SK-N-SH treated with all-trans-retinoic acid at 6 μM for 48 hours (cell line): ENCODE measurements at regions not wholly inside any gene's neighbourhood (a gene's known extent, or its start where the extent isn't known, plus 50 kb on each side); places are given as distances from the start of the nearest gene placed in this dataset.

Experiments used
- ATAC-seq: fragments of 200-7000 bp; cut with Tn5 transposase; 3 replicates; pipeline ENCODE4 v1.9.1; 2020; ENCODE audit warnings: mild to moderate bottlenecking, moderate library complexity
- ARNTL ChIP-seq: fragments of 450-650 bp; formaldehyde crosslinking; IDR thresholded peaks from 2 replicates; pipeline ENCODE4 v1.5.0; 2020; ENCODE audit warnings: low read depth, mild to moderate bottlenecking, moderate library complexity, borderline replicate concordance
- BACH2 ChIP-seq: fragments of 250-450 bp; sonication (Bioruptor Pico); IDR thresholded peaks from 2 replicates; pipeline ENCODE4 v1.9.0; 2021; ENCODE audit warnings: mild to moderate bottlenecking, borderline replicate concordance
- CREB5 ChIP-seq: fragments of 250-450 bp; sonication (Bioruptor Pico); IDR thresholded peaks from 2 replicates; pipeline ENCODE4 v1.5.1; 2020; ENCODE audit warnings: low read depth, mild to moderate bottlenecking, moderate library complexity
- CSDC2 ChIP-seq: fragments of 250-450 bp; sonication (Bioruptor Pico); IDR thresholded peaks from 2 replicates; pipeline ENCODE4 v1.5.0; 2020; ENCODE audit warnings: mild to moderate bottlenecking, moderate library complexity
- CSRNP3 ChIP-seq: fragments of 250-450 bp; sonication (Bioruptor Pico); IDR thresholded peaks from 2 replicates; pipeline ENCODE4 v1.5.1; 2021; ENCODE audit warnings: mild to moderate bottlenecking, moderate library complexity
- ISL1 ChIP-seq: fragments of 250-450 bp; sonication (Bioruptor Pico); IDR thresholded peaks from 2 replicates; pipeline ENCODE4 v2.1.2; 2022; ENCODE audit warnings: mild to moderate bottlenecking, moderate library complexity
- OSR1 ChIP-seq: fragments of 250-450 bp; sonication (Bioruptor Pico); IDR thresholded peaks from 2 replicates; pipeline ENCODE4 v1.8.0; 2022; ENCODE audit warnings: moderate library complexity, mild to moderate bottlenecking, inconsistent platforms
- PATZ1 ChIP-seq: fragments of 250-450 bp; sonication (Bioruptor Pico); IDR thresholded peaks from 2 replicates; pipeline ENCODE4 v1.8.0; 2020; ENCODE audit warnings: mild to moderate bottlenecking, moderate library complexity, borderline replicate concordance
- POU6F1 ChIP-seq: fragments of 250-450 bp; sonication (Bioruptor Pico); IDR thresholded peaks from 2 replicates; pipeline ENCODE4 v1.8.0; 2021; ENCODE audit warnings: low read depth, mild to moderate bottlenecking, moderate library complexity, borderline replicate concordance
- PPARA ChIP-seq: fragments of 250-450 bp; sonication (Bioruptor Pico); IDR thresholded peaks from 2 replicates; pipeline ENCODE4 v1.5.0; 2020; ENCODE audit warnings: mild to moderate bottlenecking, borderline replicate concordance
- RARB ChIP-seq: fragments of 250-450 bp; sonication (Bioruptor Pico); IDR thresholded peaks from 2 replicates; pipeline ENCODE4 v1.8.0; 2021; ENCODE audit warnings: mild to moderate bottlenecking, moderate library complexity
- SNAI2 ChIP-seq: fragments of 250-450 bp; sonication (Bioruptor Pico); IDR thresholded peaks from 2 replicates; pipeline ENCODE4 v1.5.0; 2020; ENCODE audit warnings: mild to moderate bottlenecking, moderate library complexity
- TCF4 ChIP-seq: fragments of 250-450 bp; sonication (Bioruptor Pico); IDR thresholded peaks from 2 replicates; pipeline ENCODE4 v1.8.0; 2021; ENCODE audit warnings: mild to moderate bottlenecking, moderate library complexity, borderline replicate concordance
- ZC3H10 ChIP-seq: fragments of 250-450 bp; sonication (Bioruptor Pico); IDR thresholded peaks from 2 replicates; pipeline ENCODE4 v1.5.1; 2021; ENCODE audit warnings: mild to moderate bottlenecking, moderate library complexity
- ZFP3 ChIP-seq: fragments of 250-450 bp; sonication (Bioruptor Pico); IDR thresholded peaks from 2 replicates; pipeline ENCODE4 v1.5.0; 2020; ENCODE audit warnings: mild to moderate bottlenecking, moderate library complexity
- ZFP30 ChIP-seq: fragments of 450-650 bp; formaldehyde crosslinking; IDR thresholded peaks from 2 replicates; pipeline ENCODE4 v1.5.0; 2022; ENCODE audit warnings: mild to moderate bottlenecking, moderate library complexity
- ZNF565 ChIP-seq: fragments of 450-650 bp; formaldehyde crosslinking; conservative IDR thresholded peaks from 2 replicates; pipeline ENCODE4 v1.5.0; 2020; ENCODE audit warnings: low read depth, mild to moderate bottlenecking, moderate library complexity
- ZNF70 ChIP-seq: fragments of 450-650 bp; formaldehyde crosslinking; IDR thresholded peaks from 2 replicates; pipeline ENCODE4 v1.5.0; 2020; ENCODE audit warnings: mild to moderate bottlenecking, moderate library complexity
- ZNF8 ChIP-seq: fragments of 450-650 bp; formaldehyde crosslinking; IDR thresholded peaks from 2 replicates; pipeline ENCODE4 v1.5.0; 2020; ENCODE audit warnings: mild to moderate bottlenecking, moderate library complexity

GRCh38 chr12:127245009-127245408 is 1022.0 kb upstream of the TMEM132C start:
- no peak for ATAC-seq
- TF ChIP-seq CSRNP3 (CRISPR knock-in tag) (no peak), SNAI2 (no peak), BACH2 (no peak), ZNF70 (CRISPR knock-in tag) (no peak), TCF4 (no peak), RARB (CRISPR knock-in tag) (no peak)

- ATAC-seq: no peak
- no peak for TF ChIP-seq ZNF70 (CRISPR knock-in tag)
- TF ChIP-seq OSR1: no peak
- no peak for TF ChIP-seq CREB5 (CRISPR knock-in tag)
- no peak for TF ChIP-seq ZFP30 (CRISPR knock-in tag)
- TF ChIP-seq PATZ1 (CRISPR knock-in tag): no peak
- no peak for TF ChIP-seq ZNF8
- no peak for TF ChIP-seq ZC3H10
- no peak for TF ChIP-seq PPARA (CRISPR knock-in tag)
- TF ChIP-seq CSDC2: no peak
- no peak for TF ChIP-seq ZNF565 (CRISPR knock-in tag)
- no peak for TF ChIP-seq BACH2
- no peak for TF ChIP-seq CSRNP3 (CRISPR knock-in tag)
- TF ChIP-seq, all 23 proteins: peak for 0
Measured at GRCh38 chr12:127245437-127245836, 1021.5 kb upstream of the TMEM132C start.

- TF ChIP-seq ZC3H10 (no peak), BACH2 (no peak), ZFP3 (CRISPR knock-in tag) (no peak), ZFP30 (CRISPR knock-in tag) (no peak), PATZ1 (CRISPR knock-in tag) (no peak), ZNF8 (no peak)
- no peak for ATAC-seq
Measured at GRCh38 chr12:127247937-127248336, 1019.0 kb upstream of the TMEM132C start.

DNA sequence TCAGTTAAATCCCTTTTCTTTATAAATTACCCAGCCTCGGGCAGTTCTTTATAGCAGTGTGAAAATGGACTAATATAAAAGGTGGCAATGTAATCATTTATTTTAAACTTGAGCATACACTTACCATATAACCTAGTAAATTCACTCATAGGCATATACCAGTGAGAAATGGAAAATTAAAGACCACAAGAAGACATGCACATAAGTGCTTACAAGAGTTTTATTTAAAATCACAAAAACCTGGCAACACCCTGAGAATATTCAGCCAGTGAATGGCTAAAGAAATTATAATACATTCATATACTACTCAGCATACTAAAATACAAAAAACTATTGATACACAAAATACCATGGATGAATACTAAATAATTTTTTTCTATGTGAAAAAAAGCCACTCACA is 1017.5 kb upstream of the TMEM132C start:
- TF ChIP-seq RARB (CRISPR knock-in tag) (no peak), ARNTL (CRISPR knock-in tag) (no peak), TCF4 (no peak), OSR1 (no peak), ISL1 (no peak), CSDC2 (no peak), POU6F1 (CRISPR knock-in tag) (no peak)
- TF ChIP-seq, all 23 proteins: peak for 0

More for the DNA sequence above, 1017.5 kb upstream of the TMEM132C start:
- no peak for ATAC-seq
